ENCODE measurements at regions not wholly inside any gene's neighbourhood (a gene's known extent, or its start where the extent isn't known, plus 50 kb on each side); places are given as distances from the start of the nearest gene placed in this dataset.

DNA sequence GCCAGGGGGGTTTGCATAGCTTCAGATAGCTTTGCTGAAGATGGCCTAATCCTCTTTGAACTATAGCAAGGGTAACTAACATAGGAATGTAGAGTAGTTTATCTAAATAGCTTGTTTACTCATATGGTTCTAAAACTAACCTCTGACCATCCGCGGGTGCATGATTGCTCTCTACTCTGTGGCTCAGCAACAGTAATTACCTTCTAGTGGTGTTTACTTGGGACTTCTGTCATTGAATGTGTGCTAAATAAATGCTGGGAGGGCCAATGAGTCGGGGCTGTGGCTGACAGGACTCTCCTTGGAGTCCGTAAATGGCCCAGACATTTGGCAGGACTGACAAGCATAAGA lies 1461.9 kb downstream of the UQCRFS1 start:
- no peaks in the 10 kb centered on the region for H3K9me3 ChIP-seq
- peaks cover 0 to 16% (median 11%) of the 10 kb centered on the region in 9 donors for H3K4me1 ChIP-seq
- H3K36me3 ChIP-seq, result no peaks in the 10 kb centered on the region
- TF ChIP-seq, protein P1, sequence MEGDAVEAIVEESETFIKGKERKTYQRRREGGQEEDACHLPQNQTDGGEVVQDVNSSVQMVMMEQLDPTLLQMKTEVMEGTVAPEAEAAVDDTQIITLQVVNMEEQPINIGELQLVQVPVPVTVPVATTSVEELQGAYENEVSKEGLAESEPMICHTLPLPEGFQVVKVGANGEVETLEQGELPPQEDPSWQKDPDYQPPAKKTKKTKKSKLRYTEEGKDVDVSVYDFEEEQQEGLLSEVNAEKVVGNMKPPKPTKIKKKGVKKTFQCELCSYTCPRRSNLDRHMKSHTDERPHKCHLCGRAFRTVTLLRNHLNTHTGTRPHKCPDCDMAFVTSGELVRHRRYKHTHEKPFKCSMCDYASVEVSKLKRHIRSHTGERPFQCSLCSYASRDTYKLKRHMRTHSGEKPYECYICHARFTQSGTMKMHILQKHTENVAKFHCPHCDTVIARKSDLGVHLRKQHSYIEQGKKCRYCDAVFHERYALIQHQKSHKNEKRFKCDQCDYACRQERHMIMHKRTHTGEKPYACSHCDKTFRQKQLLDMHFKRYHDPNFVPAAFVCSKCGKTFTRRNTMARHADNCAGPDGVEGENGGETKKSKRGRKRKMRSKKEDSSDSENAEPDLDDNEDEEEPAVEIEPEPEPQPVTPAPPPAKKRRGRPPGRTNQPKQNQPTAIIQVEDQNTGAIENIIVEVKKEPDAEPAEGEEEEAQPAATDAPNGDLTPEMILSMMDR (IDR thresholded peaks at IDR 0.05), result no peak
- ATAC-seq (no peak), DNase-seq (no peak)
- no peak overlapping the region for H3K27ac ChIP-seq
- H3K4me3 ChIP-seq, result no peak overlapping the region
- H3K27me3 ChIP-seq, result no peaks in the 10 kb centered on the region
- intact Hi-C loops (cut with DNase I), result no loop called here
- 82 to 90% methylated on average over 4 of the region's 4 CpGs for WGBS, 2 donors

DNA sequence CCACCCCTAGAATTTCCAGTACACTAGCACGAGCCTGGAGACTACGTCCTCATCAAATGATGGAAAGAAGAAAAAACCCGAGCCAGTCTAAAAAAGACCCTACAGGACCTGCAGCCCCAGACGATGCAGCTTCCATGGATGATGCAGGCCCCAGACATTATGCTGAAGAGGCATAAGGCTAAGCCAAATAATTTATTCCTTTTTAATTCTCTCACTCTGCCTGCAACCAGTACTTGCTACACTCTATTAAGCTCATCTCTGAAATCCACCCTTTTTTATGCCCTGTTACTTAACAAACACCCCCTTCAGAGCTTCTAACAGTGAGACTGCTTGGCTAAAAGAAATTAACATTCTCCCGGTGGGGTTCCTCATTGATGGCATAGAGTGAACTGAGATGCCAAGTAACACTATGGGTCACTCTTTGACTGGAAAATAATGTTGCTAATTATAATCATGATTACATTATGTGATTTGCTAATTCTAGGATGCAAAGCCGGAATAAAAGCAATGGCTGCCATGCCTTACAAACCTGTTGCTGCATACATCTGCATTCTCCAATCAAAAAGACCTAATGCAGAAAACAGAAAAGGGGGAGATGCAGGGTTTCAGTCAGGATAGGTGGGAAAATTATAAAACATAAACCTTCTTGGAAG lies 1462.4 kb downstream of the UQCRFS1 start:
- peaks cover 0 to 21% (median 11%) of the 10 kb centered on the region in 9 donors for H3K4me1 ChIP-seq
- no peak for ATAC-seq
- intact Hi-C loops (cut with DNase I), result no loop called here
- no peaks in the 10 kb centered on the region for H3K9me3 ChIP-seq
- no peak overlapping the region for H3K4me3 ChIP-seq
- no peaks in the 10 kb centered on the region for H3K27me3 ChIP-seq
- no peak overlapping the region for H3K27ac ChIP-seq
- TF ChIP-seq, protein P1 (IDR thresholded peaks at IDR 0.05), result no peak
- 87 to 89% methylated on average over 6 of the region's 6 CpGs for WGBS, 2 donors
- H3K36me3 ChIP-seq, result no peaks in the 10 kb centered on the region
- DNase-seq, result no peak

DNA sequence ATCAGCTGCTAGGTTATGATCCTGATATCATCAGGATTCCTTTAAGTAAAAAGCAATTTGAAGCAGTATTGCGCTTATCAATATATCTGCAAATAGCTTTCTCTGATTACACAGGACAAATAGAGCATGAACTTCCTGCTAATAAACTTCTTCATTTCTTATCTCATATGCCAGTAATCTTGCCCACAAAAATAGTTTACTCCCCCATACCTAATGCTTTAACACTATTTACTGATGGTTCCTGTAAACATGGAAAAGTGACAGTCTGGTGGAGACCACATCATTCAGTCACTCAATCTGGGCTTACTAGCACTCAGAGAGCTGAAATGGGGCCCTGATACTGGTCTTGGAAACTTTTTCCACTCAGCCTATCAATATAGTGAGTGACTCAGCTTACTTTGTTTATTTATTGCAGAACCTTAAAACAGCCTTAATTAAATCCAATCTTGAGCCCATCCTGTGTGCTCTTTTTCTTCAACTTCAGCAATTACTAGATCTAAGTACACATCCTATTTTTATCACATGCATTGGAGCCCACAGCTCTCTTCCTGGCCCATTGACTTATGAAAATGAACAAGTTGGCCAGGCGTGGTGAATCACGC lies 1464.3 kb downstream of the UQCRFS1 start:
- Histone ChIP-seq H3K4me3 (no peak overlapping the region), H3K4me1 (peaks cover 0 to 32% (median 11%) of the 10 kb centered on the region in 9 donors), H3K9me3 (no peaks in the 10 kb centered on the region), H3K36me3 (no peaks in the 10 kb centered on the region), H3K27me3 (no peaks in the 10 kb centered on the region), H3K27ac (no peak overlapping the region)
- no peak for DNase-seq
- TF ChIP-seq, protein P1 (IDR thresholded peaks at IDR 0.05), result no peak
- intact Hi-C loops (cut with DNase I), result no loop called here
- ATAC-seq, result no peak
- 99% methylated on average over 3 of the region's 3 CpGs for WGBS, 2 donors

DNA sequence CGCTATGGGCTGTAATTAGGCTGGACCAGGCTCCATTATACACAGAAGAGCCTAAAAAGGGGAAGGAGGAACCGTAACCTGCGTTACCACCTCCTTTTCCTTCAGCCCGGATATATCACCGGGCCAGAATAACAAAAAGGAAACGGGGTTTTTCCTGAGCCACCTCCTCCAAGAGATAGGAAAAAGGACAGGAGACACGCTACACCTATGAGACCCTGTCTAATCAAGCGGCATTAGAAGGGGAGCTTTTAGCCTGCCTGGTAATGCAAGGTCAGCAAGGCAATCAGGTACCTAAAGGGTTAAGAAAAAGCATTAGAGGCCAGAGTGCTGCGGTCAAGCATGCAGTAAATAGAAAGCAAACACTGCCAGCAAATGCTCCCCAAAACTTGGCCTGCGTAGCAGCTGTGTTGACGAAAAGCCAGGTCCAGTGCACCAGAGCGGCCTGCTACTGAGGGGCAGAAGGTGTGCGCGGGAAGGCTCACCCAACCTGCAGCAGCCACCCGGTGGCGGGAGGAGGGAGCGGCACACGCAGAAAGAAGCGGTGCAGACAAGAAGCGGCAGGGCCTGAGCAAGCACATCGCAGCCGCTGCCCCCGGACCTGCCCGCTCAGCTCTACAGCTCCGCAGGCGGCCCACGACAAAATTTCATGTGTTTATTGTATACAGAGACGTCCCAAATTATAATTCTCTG lies 1466.1 kb downstream of the UQCRFS1 start:
- DNase-seq, result peak; percentile 34 to 56
- peaks cover 0 to 32% (median 11%) of the 10 kb centered on the region in 9 donors for H3K4me1 ChIP-seq
- H3K4me3 ChIP-seq, result peak overlapping the region in 8 of 10 donors; percentile 1 to 43 (median 32)
- H3K27me3 ChIP-seq, result no peaks in the 10 kb centered on the region
- 24 to 26% methylated on average over 28 of the region's 28 CpGs for WGBS, 2 donors
- ATAC-seq, result peak; percentile 68 to 88 (median 83)
- H3K9me3 ChIP-seq, result no peaks in the 10 kb centered on the region
- intact Hi-C loops (cut with DNase I), result no loop called here
- no peaks in the 10 kb centered on the region for H3K36me3 ChIP-seq
- no peak overlapping the region for H3K27ac ChIP-seq
- TF ChIP-seq, protein P1 (IDR thresholded peaks at IDR 0.05), result peak in 8 of 9 donors; percentile 12 to 57 (median 46)

All from heart right ventricle (tissue), 16 donors.